GM12872 (cell line): ENCODE measurements at regions not wholly inside any gene's neighbourhood (a gene's known extent, or its start where the extent isn't known, plus 50 kb on each side); places are given as distances from the start of the nearest gene placed in this dataset.

ENCODE experiments used
- TF ChIP-seq, protein P1 (sequence below): IDR thresholded peaks from 3 replicates; pipeline ENCODE4 v1.5.1; 2011; ENCODE audit warnings: low read depth, mild to moderate bottlenecking, low read length, moderate library complexity; ENCODE audit not compliant: insufficient read depth

DNA sequence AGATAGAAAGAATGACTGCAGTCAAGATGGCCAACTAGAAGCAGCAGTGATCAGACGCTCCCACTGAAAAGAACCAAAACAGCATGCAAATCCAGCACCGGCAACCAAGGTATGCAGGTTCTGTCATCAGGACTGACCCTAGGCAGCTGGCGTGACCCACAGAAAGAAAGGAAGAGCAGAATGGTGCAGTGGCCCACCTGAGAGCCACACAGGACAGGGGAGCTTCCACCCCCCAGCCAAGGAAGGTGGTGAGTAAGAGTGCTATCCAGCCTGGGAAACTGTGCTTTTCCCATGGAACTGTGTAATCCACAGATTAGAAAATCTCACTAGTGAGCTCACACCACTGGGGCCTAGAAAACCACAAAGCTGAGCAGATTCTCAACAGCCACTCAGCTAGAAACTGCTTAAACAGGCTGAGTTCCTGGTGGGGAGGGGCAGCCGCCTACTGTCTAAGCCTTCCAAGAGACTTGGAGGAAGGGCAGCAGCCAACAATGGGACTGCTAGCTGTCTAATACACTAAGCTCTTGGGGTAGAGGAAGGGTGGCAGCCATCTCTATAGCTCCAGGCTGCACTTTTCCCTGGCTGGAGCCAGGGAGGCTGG is 127.9 kb downstream of the EVA1A start:
- TF ChIP-seq, protein P1, sequence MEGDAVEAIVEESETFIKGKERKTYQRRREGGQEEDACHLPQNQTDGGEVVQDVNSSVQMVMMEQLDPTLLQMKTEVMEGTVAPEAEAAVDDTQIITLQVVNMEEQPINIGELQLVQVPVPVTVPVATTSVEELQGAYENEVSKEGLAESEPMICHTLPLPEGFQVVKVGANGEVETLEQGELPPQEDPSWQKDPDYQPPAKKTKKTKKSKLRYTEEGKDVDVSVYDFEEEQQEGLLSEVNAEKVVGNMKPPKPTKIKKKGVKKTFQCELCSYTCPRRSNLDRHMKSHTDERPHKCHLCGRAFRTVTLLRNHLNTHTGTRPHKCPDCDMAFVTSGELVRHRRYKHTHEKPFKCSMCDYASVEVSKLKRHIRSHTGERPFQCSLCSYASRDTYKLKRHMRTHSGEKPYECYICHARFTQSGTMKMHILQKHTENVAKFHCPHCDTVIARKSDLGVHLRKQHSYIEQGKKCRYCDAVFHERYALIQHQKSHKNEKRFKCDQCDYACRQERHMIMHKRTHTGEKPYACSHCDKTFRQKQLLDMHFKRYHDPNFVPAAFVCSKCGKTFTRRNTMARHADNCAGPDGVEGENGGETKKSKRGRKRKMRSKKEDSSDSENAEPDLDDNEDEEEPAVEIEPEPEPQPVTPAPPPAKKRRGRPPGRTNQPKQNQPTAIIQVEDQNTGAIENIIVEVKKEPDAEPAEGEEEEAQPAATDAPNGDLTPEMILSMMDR, result no peak

DNA sequence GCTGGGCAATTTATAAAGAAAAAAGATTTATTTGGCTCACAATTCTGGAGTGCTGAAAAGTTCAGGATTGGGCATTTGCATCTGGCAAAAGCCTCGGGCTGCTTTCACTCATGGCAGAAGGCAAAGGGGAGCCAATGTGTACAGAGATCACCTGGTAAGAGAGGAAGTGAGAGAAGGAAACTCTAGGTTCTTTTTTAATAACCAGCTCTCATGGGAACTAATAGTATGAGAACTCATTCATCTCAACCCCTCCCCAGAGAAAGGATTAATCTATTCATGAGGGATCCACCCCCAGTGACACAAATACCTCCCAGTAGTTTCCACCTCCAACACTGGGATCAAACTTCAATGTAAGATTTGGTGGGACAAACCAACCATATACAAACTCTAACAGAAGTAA is 129.0 kb downstream of the EVA1A start:
- TF ChIP-seq, protein P1, result no peak

DNA sequence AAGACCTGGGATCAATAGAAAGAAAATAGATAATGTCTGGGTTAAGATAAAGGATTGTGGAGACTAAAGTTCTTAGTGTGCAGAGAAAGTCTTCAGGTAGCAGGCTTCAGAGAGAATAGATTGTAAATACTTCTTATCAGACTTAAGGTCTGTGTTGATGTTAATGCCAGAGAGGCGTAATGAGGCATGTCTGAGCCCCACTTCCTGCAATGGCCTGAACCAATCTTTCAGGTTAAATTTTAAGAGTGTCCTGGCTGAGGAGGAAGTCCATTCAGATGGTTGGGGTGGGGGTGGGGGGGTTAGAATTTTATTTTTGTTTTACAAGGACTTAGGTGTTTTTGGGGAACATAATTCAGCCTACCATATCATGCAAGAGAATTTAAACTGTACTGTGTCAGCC is 129.5 kb downstream of the EVA1A start:
- TF ChIP-seq, protein P1, result no peak

DNA sequence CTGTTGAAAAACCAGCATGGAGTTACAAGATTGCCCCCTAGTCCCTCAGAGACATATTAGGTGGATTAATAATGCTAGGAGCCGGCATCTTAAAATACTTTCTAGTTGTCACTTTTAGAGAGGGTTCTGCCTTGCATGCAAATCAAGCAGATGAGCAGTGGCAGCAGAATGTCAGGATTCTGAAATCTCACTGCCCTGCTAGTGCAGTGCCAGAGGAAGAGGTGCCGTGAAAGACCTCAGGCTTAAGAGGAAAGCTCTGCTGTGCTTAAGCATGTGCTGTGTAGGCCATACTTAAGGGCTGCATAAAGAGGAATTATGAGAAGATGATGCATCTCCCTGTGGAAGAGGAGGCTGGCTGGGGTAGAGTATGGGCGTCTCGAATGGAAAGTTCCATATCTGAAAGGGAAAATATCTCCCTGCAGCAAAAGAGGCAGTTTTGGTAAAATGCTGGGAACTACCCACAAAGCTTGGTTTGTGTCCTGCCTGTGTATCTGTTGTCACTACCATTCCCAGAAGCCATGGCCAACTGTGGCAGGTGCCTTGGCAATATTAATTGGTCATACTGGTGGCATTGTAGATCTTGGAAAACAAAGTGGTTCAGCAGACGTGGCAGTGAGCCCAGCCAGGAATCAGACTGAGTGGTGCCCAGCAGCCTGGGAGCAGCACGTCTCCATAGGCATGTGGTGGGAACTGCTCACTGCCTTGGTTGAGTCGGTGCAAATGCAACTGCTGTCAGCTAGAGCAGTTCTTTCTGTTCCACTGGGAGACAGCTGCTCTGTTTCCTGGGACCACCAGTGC is 131.9 kb downstream of the EVA1A start:
- TF ChIP-seq, protein P1, result no peak

DNA sequence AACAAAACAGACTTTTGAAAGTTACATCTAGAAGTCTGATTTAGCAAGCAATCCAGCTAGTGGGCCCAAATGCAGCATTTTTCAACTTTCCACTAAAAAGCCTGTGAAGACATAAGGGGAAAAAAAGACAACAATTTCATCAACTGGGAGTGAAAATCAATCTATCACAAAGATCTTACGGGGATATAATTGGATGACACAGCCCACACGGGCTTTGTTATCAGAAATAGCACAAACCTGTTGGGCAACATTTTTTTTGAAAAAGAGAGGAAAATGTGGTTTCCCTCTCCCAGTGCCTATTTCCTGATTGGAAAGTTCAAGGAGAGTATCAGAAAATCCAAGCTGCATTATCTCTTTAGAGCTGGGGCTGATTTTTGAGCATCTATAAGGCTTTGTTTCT is 132.7 kb downstream of the EVA1A start:
- TF ChIP-seq, protein P1, result no peak

DNA sequence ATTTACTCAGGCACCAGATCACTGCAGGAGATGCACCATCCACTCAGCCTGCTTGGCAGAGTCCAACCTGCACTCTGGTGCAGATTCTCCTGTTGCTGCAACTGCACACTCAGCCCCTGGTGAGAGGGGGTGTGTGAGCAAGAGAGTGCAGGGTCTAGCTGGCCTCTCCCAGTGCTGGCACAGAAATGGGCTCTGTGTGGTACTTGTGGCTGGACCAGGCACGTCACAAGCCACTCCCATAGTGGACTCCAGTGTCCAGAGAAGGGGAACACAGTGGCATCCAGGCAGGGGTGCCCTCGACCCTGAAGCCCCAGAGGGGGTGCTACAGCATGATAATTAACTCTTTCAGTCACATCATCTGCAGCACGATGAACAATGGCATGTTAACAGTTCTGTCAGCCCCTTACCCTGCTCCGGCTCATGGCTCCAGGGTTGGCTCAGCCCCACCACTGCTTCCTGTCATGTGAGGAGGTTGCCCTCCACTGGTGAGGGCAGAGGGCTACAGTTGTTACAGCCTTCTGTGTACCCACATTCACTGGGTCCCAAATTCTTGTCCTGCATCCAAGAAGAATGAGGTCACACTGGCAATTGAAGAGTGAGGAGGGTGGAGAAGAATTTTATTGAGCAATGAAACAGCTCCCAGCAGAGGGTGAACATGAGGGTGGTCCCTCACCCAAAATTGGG is 135.7 kb downstream of the EVA1A start:
- TF ChIP-seq, protein P1, result peak; percentile 22; the same call in 2 of the 3 replicates

DNA sequence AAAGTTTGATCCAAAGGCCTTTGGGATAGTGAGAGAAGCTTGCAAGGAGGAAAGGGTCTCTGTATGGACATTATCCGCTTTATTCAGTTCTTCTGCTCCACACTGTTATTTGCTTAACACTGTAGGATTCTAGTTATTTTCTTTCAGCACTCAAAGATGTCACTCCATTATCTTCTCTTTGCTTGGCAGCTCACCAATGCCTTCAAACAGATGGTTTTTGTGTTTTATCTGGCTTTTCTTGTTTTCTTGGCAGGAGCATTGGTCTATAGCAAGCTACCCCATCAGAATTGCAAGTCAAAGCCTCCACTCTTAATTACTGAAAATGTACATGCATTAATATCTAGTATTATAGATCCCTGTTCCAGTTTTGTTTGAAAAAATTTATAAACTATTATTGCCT is 138.8 kb downstream of the EVA1A start:
- TF ChIP-seq, protein P1, result no peak
